Jurkat, Clone E6-1 (cell line): ENCODE measurements at regions not wholly inside any gene's neighbourhood (a gene's known extent, or its start where the extent isn't known, plus 50 kb on each side); places are given as distances from the start of the nearest gene placed in this dataset.

Experiments used
- DNase-seq: peaks from one replicate; pipeline ENCODE4 v3.0.0-alpha.2; 2011; ENCODE audit warnings: low read depth, low spot score
- H3K4me3 ChIP-seq: 2 replicates; pipeline ENCODE4 v1.5.1; 2011; ENCODE audit warnings: mild to moderate bottlenecking, low read length, control low read depth, moderate library complexity

DNA sequence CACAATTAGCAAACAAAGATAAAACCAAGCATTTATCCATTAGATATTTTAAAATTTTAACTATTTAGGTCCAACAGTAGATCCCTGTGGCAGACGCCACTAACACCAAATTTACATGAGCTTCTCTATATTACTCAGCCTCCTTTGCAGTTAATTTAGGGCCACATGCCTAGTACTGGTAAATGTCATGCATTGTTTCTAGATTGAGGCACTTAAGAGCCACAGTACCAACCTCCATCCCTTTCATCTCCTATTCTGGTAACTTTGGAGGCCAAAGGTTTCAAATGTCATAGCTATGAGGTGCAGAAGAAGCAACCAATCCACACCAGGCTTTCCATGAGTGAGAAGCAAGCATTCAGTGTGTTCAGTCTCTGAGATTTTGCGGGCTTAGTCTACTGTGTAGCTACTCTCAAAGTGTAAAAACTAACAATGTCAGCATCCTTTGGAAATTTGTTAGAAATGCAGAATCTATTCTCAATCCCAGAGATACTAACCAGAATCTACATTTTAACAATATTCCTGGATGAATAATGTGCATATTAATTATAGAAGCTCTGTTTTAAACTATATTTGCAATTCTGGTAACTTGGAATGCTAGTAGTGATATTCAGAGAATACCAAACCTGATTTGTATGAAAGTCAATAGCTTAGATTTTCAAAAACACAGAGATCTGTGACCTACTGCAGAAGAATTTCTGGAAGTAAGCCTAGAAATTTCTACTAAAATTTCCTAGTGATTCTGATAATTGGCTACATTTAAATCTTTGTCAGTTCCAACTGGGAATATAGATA lies 206.3 kb upstream of the CD96 start:
- DNase-seq = peak; percentile 51
- H3K4me3 ChIP-seq = no peak overlapping the region

DNA sequence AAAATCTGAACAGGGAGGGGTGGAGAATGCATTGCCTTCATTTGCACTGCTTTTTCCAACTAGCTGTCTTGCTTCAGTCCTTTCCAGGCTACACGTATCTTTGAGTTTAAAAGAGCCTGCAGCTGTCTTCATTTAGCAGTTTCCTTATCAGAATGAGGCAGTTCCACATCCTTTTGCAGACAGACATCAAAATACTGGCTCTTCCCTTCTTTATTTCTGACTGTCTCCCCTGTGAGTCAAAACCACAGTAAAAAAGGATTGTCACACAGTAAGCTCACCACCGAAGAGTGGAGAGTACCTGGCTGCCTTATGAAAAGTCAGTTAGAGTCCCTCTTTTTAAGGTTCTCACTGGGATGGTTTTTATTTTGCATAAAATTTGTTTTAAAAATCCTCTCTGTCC lies 205.5 kb upstream of the CD96 start:
- peak; percentile 92 for DNase-seq
- H3K4me3 ChIP-seq = no peak overlapping the region

DNA sequence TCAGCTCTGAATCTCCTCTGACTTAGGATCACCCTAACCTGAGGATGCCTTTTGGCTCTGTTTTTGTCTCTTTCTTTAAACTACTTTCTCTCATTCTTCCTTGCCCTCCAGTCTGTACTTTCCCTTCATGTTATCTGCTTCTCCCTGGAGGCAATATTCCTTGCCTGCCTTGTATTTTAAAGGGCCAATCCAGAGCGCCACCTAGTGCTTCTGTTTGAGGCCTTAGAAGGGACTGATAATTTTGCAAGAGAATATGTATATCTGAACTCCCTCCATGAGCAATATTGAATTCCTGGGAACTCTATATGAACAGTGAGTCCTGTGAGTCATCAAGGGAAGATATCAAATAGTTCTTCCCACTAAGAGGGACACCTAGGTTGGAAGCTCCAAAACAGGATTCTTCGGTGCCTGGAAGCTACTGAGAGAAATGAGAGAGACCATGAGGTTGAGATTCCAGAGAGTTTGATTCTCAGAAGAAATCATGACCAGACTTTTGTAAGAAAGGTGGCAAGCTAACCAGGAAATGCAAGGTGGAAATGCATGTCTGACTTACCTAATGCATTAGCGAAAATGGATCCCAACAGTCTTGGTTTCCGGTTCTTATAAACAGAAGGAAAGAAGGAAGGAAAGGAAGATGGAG lies 203.8 kb upstream of the CD96 start:
- peak; percentile 76 for DNase-seq
- no peak overlapping the region for H3K4me3 ChIP-seq

DNA sequence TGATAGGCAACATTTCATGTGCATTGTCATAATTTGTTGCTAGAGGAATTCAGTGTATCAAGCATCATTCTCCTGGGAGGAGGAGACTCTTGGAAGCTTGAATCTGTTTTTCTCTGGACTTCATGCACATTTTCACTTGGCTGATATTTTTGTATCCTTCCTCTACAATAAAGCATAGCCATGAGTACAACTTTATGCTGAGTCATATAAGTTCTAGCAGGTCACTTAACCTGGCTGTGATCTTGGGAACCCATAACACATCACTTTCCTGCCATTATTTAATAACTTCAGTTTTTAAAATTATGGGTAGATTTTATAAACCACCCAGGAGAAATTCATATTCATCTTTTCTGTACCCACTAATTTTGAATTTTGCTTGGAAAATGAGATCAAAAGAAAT lies 203.0 kb upstream of the CD96 start:
- H3K4me3 ChIP-seq = no peak overlapping the region
- no peak for DNase-seq

DNA sequence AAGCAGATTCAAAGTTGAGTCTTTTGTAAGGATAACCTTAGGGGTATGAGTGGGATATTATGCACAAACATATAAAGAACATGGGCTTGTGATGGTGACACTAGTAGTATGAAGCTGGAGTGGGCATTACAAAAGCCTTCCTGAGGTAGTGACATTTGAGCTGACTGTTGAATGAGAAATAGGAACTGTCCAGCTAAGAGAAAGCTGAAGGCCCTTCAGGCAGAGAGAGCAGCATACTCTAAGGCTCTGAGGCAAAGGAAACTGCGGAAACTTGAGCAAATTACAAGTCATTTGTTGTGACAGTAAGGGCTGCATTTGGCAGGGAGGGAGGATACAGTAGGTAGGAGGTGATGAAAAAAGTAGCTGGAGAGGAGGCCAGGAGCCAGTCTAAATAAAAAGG lies 190.7 kb upstream of the CD96 start:
- no peak for DNase-seq

DNA sequence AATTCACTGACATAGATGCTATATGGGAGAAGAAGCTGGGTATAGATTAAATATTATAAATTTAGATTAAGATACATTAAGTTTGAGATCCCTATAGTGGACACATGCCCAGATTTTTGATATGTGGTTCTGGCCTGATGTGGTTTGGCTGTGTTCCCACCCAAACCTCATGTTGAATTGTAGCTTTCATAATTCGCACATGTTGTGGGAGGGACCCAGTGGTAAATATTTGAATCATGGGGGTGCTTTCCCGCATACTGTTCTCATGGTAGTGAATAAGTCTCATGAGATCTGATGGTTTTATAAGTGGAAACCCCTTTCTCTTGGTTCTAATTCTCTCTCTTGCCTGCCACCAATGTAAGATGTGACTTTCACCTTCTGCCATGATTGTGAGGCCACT lies 189.4 kb upstream of the CD96 start:
- no peak for DNase-seq
- no peak overlapping the region for H3K4me3 ChIP-seq

More for the DNA sequence above, 190.7 kb upstream of the CD96 start:
- no peak overlapping the region for H3K4me3 ChIP-seq

DNA sequence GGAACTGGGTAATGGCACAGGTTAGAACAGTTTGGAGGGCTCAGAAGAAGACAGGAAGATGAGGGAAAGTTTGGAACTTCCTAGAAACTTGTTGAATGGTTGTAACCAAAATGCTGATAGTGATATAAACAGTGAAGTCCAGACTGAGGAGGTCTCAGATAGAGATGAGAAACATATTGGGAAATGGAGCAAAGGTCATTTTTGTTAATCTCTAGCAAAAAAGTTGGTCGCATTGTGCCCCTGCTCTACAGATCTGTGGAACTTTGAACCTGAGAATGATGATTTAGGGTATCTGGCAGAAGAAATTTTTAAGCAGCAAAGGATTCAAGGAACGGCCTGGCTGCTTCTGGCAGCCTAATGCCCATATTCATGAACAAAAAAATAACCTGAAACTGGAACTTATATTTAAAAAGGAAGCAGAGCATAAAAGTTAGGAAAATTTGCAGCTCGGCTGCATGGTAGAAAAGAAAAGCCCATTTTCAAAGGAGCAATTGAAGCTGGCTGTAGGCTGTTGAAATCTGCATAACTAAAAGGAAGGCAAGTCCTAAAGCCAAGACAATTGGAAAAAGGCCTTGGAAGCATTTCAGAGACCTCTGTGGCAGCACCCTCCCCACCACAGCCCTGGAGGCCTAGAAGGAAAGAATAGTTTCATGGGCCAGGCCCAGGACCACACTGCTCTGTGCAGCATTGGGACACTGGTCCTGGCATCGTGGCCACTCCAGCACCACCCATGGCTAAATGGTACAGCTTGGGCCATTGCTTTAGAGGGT lies 182.6 kb upstream of the CD96 start:
- DNase-seq = no peak
- no peak overlapping the region for H3K4me3 ChIP-seq

DNA sequence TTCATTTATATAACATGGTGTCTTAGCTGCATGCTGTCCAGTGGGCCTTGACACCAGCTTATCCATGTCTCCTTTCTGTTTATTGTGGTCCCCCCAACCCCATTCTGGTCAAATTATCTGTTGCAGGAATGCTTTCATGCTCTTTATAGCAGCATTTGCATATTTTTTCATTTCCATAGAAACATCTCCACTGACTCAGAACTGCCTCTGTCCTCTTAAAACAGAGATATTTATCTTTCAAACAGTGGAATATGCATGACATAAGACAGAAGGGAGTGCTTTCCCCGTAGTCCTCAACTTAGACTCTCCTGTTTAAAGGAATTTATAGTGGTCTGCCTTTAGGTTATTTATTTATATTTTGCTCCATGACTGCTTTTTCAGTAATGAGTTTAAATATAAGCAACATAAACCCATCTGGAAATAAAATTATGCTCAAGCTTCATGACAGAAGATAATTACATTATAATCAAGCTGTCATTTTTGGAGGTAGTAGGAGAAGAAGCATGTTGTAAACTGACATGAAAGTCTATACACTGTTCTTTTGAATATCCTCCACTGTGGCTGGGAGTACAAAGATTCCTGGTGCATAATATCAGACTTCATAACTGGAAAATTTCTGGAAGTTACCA lies 179.5 kb upstream of the CD96 start:
- no peak for DNase-seq
- H3K4me3 ChIP-seq = no peak overlapping the region

DNA sequence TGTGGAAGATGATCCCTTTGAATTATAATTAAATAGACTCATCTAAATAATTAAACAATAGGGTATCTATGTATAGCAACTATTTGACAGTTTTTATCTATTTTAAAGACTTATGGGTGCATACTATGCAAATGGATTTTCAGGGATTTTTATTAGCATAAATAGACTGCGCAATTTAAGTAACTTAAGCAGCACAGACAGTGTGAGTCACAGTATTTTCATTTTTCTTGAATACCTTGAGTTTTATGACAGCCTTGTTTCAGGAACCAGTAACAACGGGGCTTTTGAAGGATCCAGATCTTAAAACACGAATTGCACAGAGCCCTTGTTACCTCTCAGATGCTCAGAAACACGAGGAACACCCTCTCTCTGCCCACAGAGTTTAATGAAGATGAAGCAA lies 175.5 kb upstream of the CD96 start:
- DNase-seq = no peak
- no peak overlapping the region for H3K4me3 ChIP-seq

DNA sequence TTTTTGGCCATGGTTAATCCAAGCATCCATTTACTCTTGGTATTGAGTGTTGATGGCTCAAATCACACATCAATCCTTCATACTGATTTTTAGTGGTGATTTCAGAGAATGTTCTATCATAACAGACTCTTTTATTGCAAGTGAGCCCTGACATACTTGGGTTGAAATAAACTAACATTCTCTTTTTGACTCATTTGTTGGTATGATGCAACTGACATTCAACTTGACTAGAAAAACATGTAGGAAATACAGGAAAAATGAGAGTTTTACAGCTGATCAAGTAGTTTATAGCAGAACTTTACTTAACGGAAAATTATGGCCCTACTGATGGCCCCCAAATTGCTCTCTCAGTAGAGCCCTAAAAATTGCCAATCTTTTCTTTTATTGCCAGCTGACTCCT lies 173.9 kb upstream of the CD96 start:
- no peak overlapping the region for H3K4me3 ChIP-seq
- no peak for DNase-seq

DNA sequence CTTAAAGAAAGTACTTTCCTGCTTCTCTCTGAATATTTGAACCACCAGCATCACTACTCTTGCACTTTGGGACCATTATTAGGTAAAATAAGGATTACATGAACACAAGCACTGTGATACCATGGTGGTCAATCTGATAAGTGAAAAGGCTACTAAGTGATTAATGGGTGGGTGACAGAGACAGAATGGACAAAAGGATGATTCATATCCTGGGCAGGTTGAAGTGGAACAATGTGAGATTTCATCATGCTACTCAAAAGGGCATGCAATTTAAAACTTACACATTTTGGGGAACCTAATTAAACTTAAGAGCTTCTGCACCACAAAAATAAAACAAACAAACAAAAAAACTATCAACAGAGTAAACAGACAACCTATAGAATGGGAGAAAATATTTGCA lies 172.0 kb upstream of the CD96 start:
- no peak for DNase-seq

DNA sequence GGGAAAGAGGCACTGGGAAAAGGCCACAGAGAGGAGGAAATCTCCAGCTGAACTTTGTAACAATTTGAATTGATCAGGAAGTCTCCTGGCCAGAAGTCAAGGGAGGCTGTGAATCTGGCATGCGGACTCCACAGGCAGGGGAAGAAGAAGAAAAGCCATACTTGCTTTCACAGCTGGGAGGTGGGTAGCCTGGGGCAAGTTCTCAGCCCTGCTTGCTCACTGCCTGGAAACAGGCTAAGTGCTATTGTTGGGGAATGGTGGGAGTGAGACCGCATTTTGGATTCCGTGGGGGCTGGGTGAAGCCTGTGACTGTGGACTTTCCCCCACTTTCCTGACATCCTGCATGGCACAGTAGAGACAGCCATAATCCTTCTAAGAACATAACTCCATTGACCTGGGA lies 168.8 kb upstream of the CD96 start:
- H3K4me3 ChIP-seq = no peak overlapping the region
- DNase-seq = no peak

More for the DNA sequence above, 172.0 kb upstream of the CD96 start:
- no peak overlapping the region for H3K4me3 ChIP-seq

DNA sequence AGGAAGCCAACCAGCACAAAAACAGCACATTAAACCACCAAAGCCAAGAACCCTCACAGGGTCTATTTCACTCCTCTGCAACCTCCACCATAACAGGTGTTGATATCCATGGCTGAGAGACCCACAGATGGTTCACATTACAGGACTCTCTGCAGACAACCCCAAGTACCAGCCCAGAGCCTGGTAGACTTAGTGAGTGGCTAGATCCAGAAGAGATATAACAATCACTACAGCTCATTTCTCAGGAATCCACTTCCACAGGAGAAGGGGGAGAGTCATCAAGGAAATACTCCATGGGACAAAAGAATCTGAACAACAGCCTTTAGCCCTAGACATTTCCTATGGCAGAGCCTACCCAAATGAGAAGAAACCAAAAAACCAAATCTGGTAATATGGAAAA lies 168.1 kb upstream of the CD96 start:
- no peak overlapping the region for H3K4me3 ChIP-seq
- no peak for DNase-seq

DNA sequence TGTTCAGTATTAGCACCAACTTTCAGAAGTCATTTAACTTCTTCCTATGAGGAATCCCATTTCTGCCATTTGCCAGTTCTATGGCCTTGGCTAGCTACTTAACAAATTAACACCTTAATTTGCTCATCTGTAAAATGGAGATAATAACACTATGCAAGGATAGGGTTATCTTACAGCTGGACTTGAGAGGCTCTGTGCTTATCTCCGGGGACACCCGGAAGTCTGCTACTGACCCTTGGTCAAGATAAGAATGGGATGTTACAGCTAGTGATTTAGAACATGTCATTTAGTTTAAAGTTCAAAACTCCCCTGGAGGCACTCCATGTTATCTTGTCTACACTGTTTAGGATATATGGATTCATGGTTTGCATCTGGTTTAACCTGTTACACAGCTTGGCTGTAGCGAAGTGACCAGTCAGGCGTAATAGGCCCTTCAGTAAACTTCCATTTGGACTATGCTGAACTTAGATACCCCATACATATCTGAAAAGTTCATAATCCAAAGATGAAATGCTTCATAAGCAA lies 156.0 kb upstream of the CD96 start:
- H3K4me3 ChIP-seq = no peak overlapping the region
- DNase-seq = no peak

DNA sequence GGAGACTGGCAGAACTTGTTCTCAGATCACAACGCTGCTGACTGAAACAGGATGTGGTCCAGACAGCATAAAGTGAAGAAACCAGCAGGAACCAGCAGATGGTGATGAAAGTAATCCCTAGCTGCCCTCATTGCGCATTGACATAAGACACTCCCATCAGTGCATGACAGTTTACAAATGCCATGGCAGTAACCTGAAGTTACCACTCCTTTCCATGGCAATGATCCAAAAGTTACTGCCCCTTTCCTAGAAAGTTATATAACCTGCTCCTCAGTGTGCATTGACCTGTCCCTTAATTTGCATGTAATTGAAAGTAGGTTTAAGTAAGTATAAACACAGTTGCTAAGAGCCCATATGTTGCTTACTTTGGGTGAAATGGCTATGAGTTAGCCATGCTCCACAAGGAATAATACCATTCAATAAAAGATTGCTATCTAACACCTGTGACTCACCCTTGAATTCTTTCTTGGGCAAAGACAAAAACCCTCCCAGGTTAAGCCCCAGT lies 149.1 kb upstream of the CD96 start:
- DNase-seq = peak; percentile 69
- H3K4me3 ChIP-seq = no peak overlapping the region

DNA sequence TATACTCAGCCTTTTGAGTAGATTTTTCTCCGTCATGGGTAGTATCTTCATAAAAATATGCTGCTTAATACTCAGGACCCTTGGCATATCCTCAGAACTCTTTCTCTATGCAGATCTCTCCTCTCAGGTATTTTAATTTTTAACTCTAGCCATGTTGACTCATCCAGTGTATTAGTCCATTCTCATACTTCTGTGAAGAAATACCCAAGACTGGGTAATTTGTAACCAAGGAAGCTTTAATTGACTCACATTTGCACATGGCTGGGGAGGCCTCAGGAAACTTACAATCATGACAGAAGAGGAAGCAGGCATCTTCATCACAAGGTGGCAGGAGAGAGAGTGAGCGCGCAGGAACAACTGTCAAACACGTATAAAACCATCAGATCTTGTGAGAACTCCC lies 129.3 kb upstream of the CD96 start:
- DNase-seq = no peak

DNA sequence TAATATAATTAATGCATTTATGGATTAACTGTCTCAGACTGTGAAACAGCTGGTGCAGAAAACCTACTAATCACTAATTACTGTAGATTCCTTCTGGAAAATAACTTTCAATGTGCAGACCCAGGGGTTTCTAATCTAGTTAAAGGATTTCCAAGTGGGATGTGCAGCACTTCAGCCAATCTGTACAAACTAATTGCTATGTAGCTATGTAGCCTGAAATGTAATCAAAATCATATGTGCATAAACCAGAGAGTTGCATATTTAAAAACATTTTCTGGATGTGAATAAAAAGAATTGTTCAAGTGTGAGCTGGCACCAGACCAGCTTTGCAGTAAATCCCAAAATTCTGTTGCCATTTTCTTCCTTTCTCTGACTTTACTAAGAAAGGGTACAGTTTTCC lies 127.5 kb upstream of the CD96 start:
- DNase-seq = no peak
- H3K4me3 ChIP-seq = no peak overlapping the region

More for the DNA sequence above, 129.3 kb upstream of the CD96 start:
- H3K4me3 ChIP-seq = no peak overlapping the region

DNA sequence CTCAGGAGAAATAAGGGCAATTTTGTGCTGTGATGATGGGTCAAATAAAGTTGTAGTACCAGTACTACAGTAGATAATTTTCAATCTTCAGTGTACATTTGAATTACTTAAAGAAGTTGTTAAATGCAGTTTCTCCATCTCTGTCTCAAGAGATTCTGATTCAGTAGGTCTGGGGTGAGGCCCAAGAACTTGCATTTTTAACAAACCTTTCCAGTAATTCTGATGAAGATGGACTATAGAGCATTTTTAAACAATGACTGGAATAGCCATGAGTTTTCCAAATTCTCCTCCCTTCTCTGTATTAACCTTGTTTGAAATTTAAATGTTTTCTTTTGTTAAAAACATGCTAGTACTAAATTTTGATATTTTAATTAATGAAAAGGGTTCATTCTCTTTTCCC lies 127.0 kb upstream of the CD96 start:
- no peak for DNase-seq
- H3K4me3 ChIP-seq = no peak overlapping the region

DNA sequence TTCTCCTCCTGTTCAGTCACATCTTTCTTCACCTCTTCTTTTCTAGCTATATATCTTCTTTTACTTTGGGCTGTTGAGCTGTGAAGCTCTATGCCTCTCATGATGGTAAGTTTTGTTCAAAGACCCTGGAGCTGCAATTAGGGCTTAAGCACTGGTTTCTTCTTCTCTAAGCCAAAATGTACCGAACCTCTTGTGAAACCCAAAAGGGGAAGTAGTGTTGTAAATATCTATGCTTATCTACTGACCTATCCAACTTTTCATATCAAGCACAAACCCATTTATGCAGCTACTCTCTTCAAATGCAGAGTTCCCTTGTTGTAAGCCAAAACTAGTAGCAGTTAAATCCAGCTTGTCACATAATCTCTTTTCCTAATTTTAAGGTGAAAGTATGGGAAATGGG lies 123.6 kb upstream of the CD96 start:
- no peak overlapping the region for H3K4me3 ChIP-seq
- no peak for DNase-seq
